ENCODE measurements at regions not wholly inside any gene's neighbourhood (a gene's known extent, or its start where the extent isn't known, plus 50 kb on each side); places are given as distances from the start of the nearest gene placed in this dataset.

DNA sequence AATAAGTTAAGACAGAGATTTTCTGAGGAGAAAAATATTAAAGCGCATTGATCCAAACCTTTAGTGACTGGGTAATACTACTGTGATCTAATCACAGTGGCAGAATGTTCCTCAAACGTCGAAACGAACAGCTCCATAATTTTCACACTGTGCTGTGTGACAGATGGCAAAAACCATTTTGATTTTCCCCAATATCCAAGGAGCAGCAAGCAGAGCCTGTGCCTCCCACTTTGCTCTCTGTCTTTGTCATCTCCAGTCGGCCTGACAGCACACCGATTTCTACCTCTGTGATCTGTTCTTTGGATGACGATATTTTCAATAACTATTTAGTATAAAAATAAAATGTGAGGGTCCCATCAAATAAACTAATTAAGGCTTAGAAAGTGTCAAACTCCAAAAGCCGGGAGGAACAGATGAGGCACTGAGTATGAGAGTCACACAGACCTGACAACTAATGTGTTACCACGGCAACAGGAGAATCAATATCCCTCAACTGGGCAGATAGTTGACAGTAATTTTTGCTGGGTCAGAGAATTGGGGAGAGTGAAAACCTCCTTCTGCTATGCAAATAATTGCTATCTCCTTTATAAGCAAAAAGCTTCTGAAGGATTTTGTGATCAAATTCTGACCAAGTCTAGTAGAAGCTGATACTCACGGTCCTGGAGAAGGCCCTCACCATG lies 489.1 kb upstream of the CFAP20DC start:
- no peak for DNase-seq (ENCODE audit: insufficient read length)
- TF ChIP-seq TAF1 (IDR thresholded peaks at IDR 0.05; ENCODE audit: borderline replicate concordance, low read depth, low read length) (no peak), POLR2A (IDR thresholded peaks at IDR 0.05; ENCODE audit: low read depth, low read length) (no peak), POLR2AphosphoS5 (IDR thresholded peaks at IDR 0.05; ENCODE audit: low read depth, low read length) (no peak)
- no peak for FAIRE-seq

GRCh38 chr3:59535791-59536221 lies 486.0 kb upstream of the CFAP20DC start:
- FAIRE-seq (no peak), DNase-seq (ENCODE audit: insufficient read length) (no peak)
- TF ChIP-seq POLR2AphosphoS5 (IDR thresholded peaks at IDR 0.05; ENCODE audit: low read depth, low read length) (no peak), TAF1 (IDR thresholded peaks at IDR 0.05; ENCODE audit: borderline replicate concordance, low read depth, low read length) (no peak), POLR2A (IDR thresholded peaks at IDR 0.05; ENCODE audit: low read depth, low read length) (no peak)

GRCh38 chr3:59531994-59532393 lies 482.2 kb upstream of the CFAP20DC start:
- TF ChIP-seq TAF1 (IDR thresholded peaks at IDR 0.05; ENCODE audit: borderline replicate concordance, low read depth, low read length) (no peak), POLR2AphosphoS5 (IDR thresholded peaks at IDR 0.05; ENCODE audit: low read depth, low read length) (no peak), POLR2A (IDR thresholded peaks at IDR 0.05; ENCODE audit: low read depth, low read length) (no peak)
- no peak for DNase-seq (ENCODE audit: insufficient read length)
- no peak for FAIRE-seq

- DNase-seq (ENCODE audit: insufficient read length) (no peak), FAIRE-seq (no peak)
- TF ChIP-seq POLR2A (IDR thresholded peaks at IDR 0.05; ENCODE audit: low read depth, low read length), result no peak
- TF ChIP-seq TAF1 (IDR thresholded peaks at IDR 0.05; ENCODE audit: borderline replicate concordance, low read depth, low read length), result no peak
- no peak for TF ChIP-seq POLR2AphosphoS5 (IDR thresholded peaks at IDR 0.05; ENCODE audit: low read depth, low read length)
These were observed 481.4 kb upstream of the CFAP20DC start for GRCh38 chr3:59531066-59531745.

GRCh38 chr3:59528251-59528650 lies 478.4 kb upstream of the CFAP20DC start:
- TF ChIP-seq POLR2A (IDR thresholded peaks at IDR 0.05; ENCODE audit: low read depth, low read length), result no peak
- no peak for TF ChIP-seq TAF1 (IDR thresholded peaks at IDR 0.05; ENCODE audit: borderline replicate concordance, low read depth, low read length)
- TF ChIP-seq POLR2AphosphoS5 (IDR thresholded peaks at IDR 0.05; ENCODE audit: low read depth, low read length), result no peak
- no peak for DNase-seq (ENCODE audit: insufficient read length)
- no peak for FAIRE-seq

GRCh38 chr3:59527493-59527892 lies 477.7 kb upstream of the CFAP20DC start:
- TF ChIP-seq POLR2AphosphoS5 (IDR thresholded peaks at IDR 0.05; ENCODE audit: low read depth, low read length) (no peak), TAF1 (IDR thresholded peaks at IDR 0.05; ENCODE audit: borderline replicate concordance, low read depth, low read length) (no peak)
- DNase-seq (ENCODE audit: insufficient read length) (no peak), FAIRE-seq (no peak)

- DNase-seq (ENCODE audit: insufficient read length) (no peak), FAIRE-seq (no peak)
- TF ChIP-seq POLR2A (IDR thresholded peaks at IDR 0.05; ENCODE audit: low read depth, low read length) (no peak), POLR2AphosphoS5 (IDR thresholded peaks at IDR 0.05; ENCODE audit: low read depth, low read length) (no peak)
These were observed 477.2 kb upstream of the CFAP20DC start for GRCh38 chr3:59526999-59527398.

- DNase-seq (ENCODE audit: insufficient read length) (no peak), FAIRE-seq (no peak)
- no peak for TF ChIP-seq TAF1 (IDR thresholded peaks at IDR 0.05; ENCODE audit: borderline replicate concordance, low read depth, low read length)
- no peak for TF ChIP-seq POLR2AphosphoS5 (IDR thresholded peaks at IDR 0.05; ENCODE audit: low read depth, low read length)
- no peak for TF ChIP-seq POLR2A (IDR thresholded peaks at IDR 0.05; ENCODE audit: low read depth, low read length)
These were observed 472.7 kb upstream of the CFAP20DC start for GRCh38 chr3:59522550-59522949.

- TF ChIP-seq POLR2AphosphoS5 (IDR thresholded peaks at IDR 0.05; ENCODE audit: low read depth, low read length) (no peak), POLR2A (IDR thresholded peaks at IDR 0.05; ENCODE audit: low read depth, low read length) (no peak), TAF1 (IDR thresholded peaks at IDR 0.05; ENCODE audit: borderline replicate concordance, low read depth, low read length) (no peak)
- no peak for FAIRE-seq
- DNase-seq (ENCODE audit: insufficient read length), result no peak
These were observed 469.3 kb upstream of the CFAP20DC start for GRCh38 chr3:59519094-59519493.

GRCh38 chr3:59518283-59519055 lies 468.6 kb upstream of the CFAP20DC start:
- no peak for TF ChIP-seq POLR2AphosphoS5 (IDR thresholded peaks at IDR 0.05; ENCODE audit: low read depth, low read length)
- TF ChIP-seq POLR2A (IDR thresholded peaks at IDR 0.05; ENCODE audit: low read depth, low read length), result no peak
- TF ChIP-seq TAF1 (IDR thresholded peaks at IDR 0.05; ENCODE audit: borderline replicate concordance, low read depth, low read length), result no peak
- DNase-seq (ENCODE audit: insufficient read length) (no peak), FAIRE-seq (no peak)

DNA sequence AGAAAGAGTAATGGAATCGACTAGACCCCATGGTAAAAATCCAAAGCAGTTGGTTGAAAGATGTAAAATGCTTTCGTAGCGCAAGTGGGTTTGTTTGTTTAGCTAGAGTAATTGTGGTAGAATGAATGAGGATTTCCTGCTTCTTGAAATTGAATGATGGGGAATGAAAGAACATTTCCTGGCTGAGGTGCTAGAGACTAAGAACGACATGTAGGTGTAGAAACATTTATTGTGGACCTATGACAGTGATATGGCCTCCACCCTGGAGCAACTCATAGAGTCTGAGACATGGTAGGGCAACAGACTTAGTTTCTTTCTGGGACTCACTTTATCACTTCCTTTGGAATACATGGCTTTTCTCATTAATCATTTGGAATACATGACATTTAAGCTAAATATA lies 467.6 kb upstream of the CFAP20DC start:
- FAIRE-seq, result no peak

More for the DNA sequence above, 467.6 kb upstream of the CFAP20DC start:
- DNase-seq (ENCODE audit: insufficient read length), result no peak
- no peak for TF ChIP-seq POLR2AphosphoS5 (IDR thresholded peaks at IDR 0.05; ENCODE audit: low read depth, low read length)
- TF ChIP-seq TAF1 (IDR thresholded peaks at IDR 0.05; ENCODE audit: borderline replicate concordance, low read depth, low read length), result no peak
- TF ChIP-seq POLR2A (IDR thresholded peaks at IDR 0.05; ENCODE audit: low read depth, low read length), result no peak

Measured in GM12892 (cell line).